WERI-Rb-1 (cell line): ENCODE measurements at regions not wholly inside any gene's neighbourhood (a gene's known extent, or its start where the extent isn't known, plus 50 kb on each side); places are given as distances from the start of the nearest gene placed in this dataset.
"Not testable (repeated sequence)": the region's sequence is repeated elsewhere in the genome, so short reads cannot be mapped to it uniquely, and the experiment has no call there.

ENCODE experiments used
- DNase-seq: peaks from one replicate; pipeline ENCODE4 v3.0.0-alpha.2; 2020
- H3K27ac ChIP-seq: fragments of 250-450 bp; sonication (Bioruptor Pico); 2 replicates; pipeline ENCODE4 v1.5.1; 2020; ENCODE audit warnings: mild to moderate bottlenecking, moderate library complexity
- H3K27me3 ChIP-seq: fragments of 250-450 bp; sonication (Bioruptor Pico); 2 replicates; pipeline ENCODE4 v1.5.1; 2021; ENCODE audit warnings: mild to moderate bottlenecking, low read depth, moderate library complexity; ENCODE audit not compliant: insufficient read depth, severe bottlenecking
- H3K36me3 ChIP-seq: fragments of 250-450 bp; sonication (Bioruptor Pico); 2 replicates; pipeline ENCODE4 v1.5.1; 2020; ENCODE audit warnings: mild to moderate bottlenecking, moderate library complexity
- H3K4me3 ChIP-seq: 2 replicates; pipeline ENCODE4 v1.5.1; 2011; ENCODE audit warnings: low read depth, mild to moderate bottlenecking, control low read depth, low read length
- H3K9me3 ChIP-seq: fragments of 250-450 bp; sonication (Bioruptor Pico); 2 replicates; pipeline ENCODE4 v1.5.1; 2021; ENCODE audit warnings: mild to moderate bottlenecking, moderate library complexity; ENCODE audit not compliant: severe bottlenecking
- CTCF ChIP-seq: IDR thresholded peaks from 2 replicates; pipeline ENCODE4 v1.5.1; 2011; ENCODE audit warnings: low read depth, mild to moderate bottlenecking, control low read depth, inconsistent platforms, low read length

GRCh38 chr3:82467051-82467450 lies 705.6 kb upstream of the GBE1 start:
- no peak for TF ChIP-seq CTCF

GRCh38 chr3:82462977-82463376 lies 701.5 kb upstream of the GBE1 start:
- H3K9me3 ChIP-seq, result no peaks in the 10 kb centered on the region
- no peak overlapping the region for H3K4me3 ChIP-seq
- no peak for TF ChIP-seq CTCF
- no peaks in the 10 kb centered on the region for H3K36me3 ChIP-seq
- H3K27ac ChIP-seq, result no peak overlapping the region
- H3K27me3 ChIP-seq, result no peaks in the 10 kb centered on the region
- no peak for DNase-seq

More at GRCh38 chr3:82467051-82467450, 705.6 kb upstream of the GBE1 start:
- Histone ChIP-seq H3K27ac (no peak overlapping the region), H3K27me3 (no peaks in the 10 kb centered on the region), H3K9me3 (no peaks in the 10 kb centered on the region), H3K4me3 (no peak overlapping the region), H3K36me3 (no peaks in the 10 kb centered on the region)
- DNase-seq, result no peak

GRCh38 chr3:82461049-82461889 lies 699.8 kb upstream of the GBE1 start:
- H3K27ac ChIP-seq, result no peak overlapping the region
- no peak for TF ChIP-seq CTCF
- H3K4me3 ChIP-seq, result no peak overlapping the region
- H3K36me3 ChIP-seq, result no peaks in the 10 kb centered on the region
- no peak for DNase-seq
- H3K27me3 ChIP-seq, result no peaks in the 10 kb centered on the region
- H3K9me3 ChIP-seq, result no peaks in the 10 kb centered on the region

- no peak for DNase-seq
- H3K9me3 ChIP-seq, result no peaks in the 10 kb centered on the region
- no peak for TF ChIP-seq CTCF
- H3K36me3 ChIP-seq, result no peaks in the 10 kb centered on the region
- H3K27ac ChIP-seq, result no peak overlapping the region
- no peak overlapping the region for H3K4me3 ChIP-seq
- no peaks in the 10 kb centered on the region for H3K27me3 ChIP-seq
Observed at GRCh38 chr3:82448320-82448719, 686.9 kb upstream of the GBE1 start.

GRCh38 chr3:82428821-82429220 lies 667.4 kb upstream of the GBE1 start:
- not testable (repeated sequence) for H3K4me3 ChIP-seq, H3K27me3 ChIP-seq, DNase-seq

GRCh38 chr3:82424031-82424339 lies 662.5 kb upstream of the GBE1 start:
- Histone ChIP-seq H3K27ac (no peak overlapping the region), H3K36me3 (no peaks in the 10 kb centered on the region), H3K27me3 (no peaks in the 10 kb centered on the region), H3K9me3 (no peaks in the 10 kb centered on the region), H3K4me3 (no peak overlapping the region)
- no peak for TF ChIP-seq CTCF
- DNase-seq, result no peak

More at GRCh38 chr3:82428821-82429220, 667.4 kb upstream of the GBE1 start:
- H3K9me3 ChIP-seq, H3K27ac ChIP-seq, H3K36me3 ChIP-seq: not testable (repeated sequence)
